ENCODE measurements at regions not wholly inside any gene's neighbourhood (a gene's known extent, or its start where the extent isn't known, plus 50 kb on each side); places are given as distances from the start of the nearest gene placed in this dataset.

DNA sequence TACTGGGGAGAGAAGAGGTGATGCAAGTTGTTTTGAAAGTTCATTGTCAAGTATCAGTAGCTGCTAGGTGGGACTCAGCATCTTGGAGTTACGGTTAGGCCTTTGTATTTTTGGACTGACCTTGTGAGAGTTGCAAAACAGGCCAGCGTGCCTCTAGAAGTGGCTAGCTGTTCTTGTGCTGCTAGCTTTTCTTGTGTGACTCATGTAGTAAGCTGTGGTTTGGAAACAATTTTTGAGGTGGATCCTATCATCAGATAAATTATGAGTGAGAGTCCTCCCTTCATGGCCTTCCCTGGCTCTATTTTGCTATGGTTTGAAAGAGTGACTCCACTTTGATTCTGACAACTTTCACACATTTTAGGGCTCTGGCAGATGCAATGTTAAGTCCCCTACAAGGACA lies 409.2 kb upstream of the HS6ST1 start:
- Mint-ChIP-seq H3K36me3 (ENCODE audit: insufficient read depth) (no peaks in the 10 kb centered on the region), H3K9me3 (peaks cover 5% of the 10 kb centered on the region), H3K4me3 (no peak overlapping the region), H3K27me3 (ENCODE audit: low read depth) (peaks cover 2% of the 10 kb centered on the region), H3K4me1 (ENCODE audit: low read depth) (no peaks in the 10 kb centered on the region)
- ATAC-seq (peak in 1 of 2 donors; percentile 10), DNase-seq (no peak)

DNA sequence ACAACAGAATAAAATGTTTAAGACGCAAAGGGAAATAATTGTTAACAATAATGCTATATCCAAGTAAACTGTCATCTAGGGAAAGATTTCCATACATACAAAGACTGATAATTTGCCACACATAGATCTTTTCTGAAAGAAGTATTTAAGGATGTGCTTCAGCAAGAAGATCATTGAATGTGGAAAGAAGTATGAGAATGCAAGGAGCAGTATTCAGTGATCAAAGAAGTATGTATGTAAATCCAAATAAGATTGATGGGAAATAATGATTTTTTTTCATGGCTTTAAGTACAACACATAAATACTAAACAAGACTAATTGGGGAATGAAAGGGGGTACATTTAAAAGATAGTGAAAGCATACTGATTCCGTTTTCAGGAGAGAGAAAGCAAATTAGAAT lies 410.4 kb upstream of the HS6ST1 start:
- H3K4me3 Mint-ChIP-seq, result no peak overlapping the region
- ATAC-seq, result no peak
- H3K36me3 Mint-ChIP-seq (ENCODE audit: insufficient read depth), result no peaks in the 10 kb centered on the region
- H3K27me3 Mint-ChIP-seq (ENCODE audit: low read depth), result peaks cover 5% of the 10 kb centered on the region
- DNase-seq, result no peak
- H3K9me3 Mint-ChIP-seq, result peaks cover 5% of the 10 kb centered on the region
- H3K4me1 Mint-ChIP-seq (ENCODE audit: low read depth), result no peaks in the 10 kb centered on the region

DNA sequence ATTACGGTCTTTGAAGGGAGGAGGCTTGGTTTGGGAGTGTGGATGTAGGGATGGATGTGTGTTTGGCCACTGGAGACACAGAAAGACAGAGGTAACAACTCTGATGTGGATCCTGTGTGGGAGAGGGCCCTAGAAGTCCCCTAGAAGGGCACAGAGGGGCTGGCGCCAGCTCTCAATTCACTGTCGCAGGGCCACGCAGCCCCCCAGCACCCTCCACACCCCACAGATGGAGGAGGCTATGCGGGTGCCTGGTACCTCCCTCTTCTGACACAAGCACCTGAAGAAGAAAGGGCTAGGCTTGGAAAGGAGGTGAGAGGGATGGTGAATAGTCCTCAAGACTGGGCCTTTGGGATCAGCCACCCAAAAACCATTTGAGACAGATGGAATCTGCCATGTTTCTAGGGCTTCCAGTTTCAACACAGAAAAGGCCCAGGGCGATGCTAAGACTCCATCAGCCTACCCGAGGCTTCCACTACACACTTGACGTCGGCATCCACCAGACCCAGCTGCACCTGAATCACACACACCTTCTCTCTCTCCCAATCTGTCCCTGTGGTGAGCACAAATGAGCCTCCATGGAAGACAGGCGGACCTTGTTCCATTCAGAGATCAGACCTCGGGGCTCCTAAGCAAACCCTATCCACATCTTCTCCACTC lies 413.5 kb upstream of the HS6ST1 start:
- H3K36me3 Mint-ChIP-seq (ENCODE audit: insufficient read depth), result no peaks in the 10 kb centered on the region
- ATAC-seq, result no peak
- DNase-seq, result no peak
- no peak overlapping the region for H3K4me3 Mint-ChIP-seq
- peaks cover 20% of the 10 kb centered on the region for H3K27me3 Mint-ChIP-seq (ENCODE audit: low read depth)
- H3K9me3 Mint-ChIP-seq, result peaks cover 5% of the 10 kb centered on the region
- H3K4me1 Mint-ChIP-seq (ENCODE audit: low read depth), result peaks cover 2% of the 10 kb centered on the region

DNA sequence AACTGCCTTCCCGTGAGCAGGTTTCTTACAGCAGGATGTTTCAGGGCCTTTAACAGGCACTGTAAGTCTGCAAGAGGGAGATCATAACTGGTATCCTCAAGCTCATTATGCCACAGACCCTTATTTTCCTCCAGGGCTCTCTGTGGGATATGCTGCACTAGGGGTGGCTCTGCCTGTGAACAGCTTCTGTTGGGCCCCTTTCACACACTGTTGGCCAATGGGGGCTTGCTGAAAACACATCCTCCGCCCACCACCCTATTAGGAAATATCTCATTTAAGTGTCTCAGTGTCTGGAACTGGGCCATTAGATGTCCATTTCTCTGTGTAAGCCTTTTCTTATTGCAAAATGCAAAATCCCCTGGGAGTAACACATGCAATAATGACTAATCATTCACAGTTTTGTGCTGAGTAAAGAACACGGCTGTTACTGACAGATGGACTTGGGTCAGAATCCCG lies 414.3 kb upstream of the HS6ST1 start:
- H3K27me3 Mint-ChIP-seq (ENCODE audit: low read depth), result peaks cover 25% of the 10 kb centered on the region
- peaks cover 2% of the 10 kb centered on the region for H3K4me1 Mint-ChIP-seq (ENCODE audit: low read depth)
- H3K4me3 Mint-ChIP-seq, result no peak overlapping the region
- no peak for ATAC-seq
- H3K36me3 Mint-ChIP-seq (ENCODE audit: insufficient read depth), result no peaks in the 10 kb centered on the region
- no peak for DNase-seq
- H3K9me3 Mint-ChIP-seq, result peaks cover 5% of the 10 kb centered on the region

DNA sequence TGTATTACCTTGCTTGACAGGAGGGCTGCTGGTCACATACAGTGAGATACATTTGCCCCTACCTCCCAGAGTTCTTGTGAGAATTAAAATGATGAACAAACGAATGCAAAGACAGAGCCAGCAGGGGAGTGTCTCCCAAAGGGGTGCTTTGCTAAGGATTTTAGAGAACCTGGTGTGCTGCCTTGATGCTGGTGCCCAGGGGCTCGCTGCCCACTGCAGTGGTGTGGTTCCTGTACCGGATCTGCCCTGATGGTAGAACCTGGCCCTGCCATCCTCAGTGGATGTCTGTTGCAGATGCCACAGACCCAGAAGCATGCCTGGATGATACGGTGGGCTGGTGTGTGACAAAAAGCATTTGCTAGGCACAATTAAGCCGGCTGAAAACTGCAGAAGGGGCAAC lies 414.8 kb upstream of the HS6ST1 start:
- Mint-ChIP-seq H3K9me3 (peaks cover 5% of the 10 kb centered on the region), H3K36me3 (ENCODE audit: insufficient read depth) (no peaks in the 10 kb centered on the region), H3K27me3 (ENCODE audit: low read depth) (peaks cover 25% of the 10 kb centered on the region)

DNA sequence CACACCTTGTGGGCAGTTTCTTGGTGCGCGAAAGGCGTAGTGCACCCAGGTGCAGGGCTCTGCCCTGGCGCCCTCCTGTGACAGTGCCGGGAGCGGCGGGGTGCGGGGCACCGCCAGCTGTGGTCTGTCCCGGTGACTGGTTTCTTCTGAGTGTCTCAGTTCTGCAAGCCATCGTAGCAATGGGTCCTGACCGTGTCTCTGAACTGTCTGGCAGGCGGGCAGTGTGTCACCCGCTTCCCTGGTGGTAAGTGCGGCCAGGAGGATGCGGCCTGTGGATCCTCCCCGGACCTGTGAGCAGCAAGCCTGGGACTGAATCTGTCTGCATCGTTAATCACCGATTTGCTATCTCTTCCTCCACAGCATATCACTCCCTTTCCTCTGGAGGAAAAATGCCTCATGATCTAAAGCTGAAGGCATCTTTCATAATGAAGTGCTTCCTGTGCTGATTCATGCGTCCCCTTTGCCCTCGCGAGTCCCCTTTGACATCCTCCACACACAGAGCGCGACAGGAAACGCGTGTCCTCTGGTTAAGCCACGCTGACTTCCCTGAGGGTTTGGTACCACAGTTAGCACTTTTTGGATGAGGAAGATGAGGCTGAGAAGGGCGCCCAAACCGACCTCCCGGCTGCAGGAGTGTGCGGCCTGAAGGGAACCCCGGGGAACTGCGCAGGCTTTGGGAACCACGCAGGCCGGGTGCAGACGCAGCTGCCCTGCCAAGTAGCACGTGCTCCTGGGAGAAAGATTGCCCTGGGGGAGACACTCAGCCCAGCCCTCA lies 416.0 kb upstream of the HS6ST1 start:
- H3K4me3 Mint-ChIP-seq, result no peak overlapping the region
- peaks cover 23% of the 10 kb centered on the region for H3K27me3 Mint-ChIP-seq (ENCODE audit: low read depth)
- ATAC-seq (peak in 1 of 2 donors; percentile 21), DNase-seq (no peak)
- no peaks in the 10 kb centered on the region for H3K36me3 Mint-ChIP-seq (ENCODE audit: insufficient read depth)
- H3K9me3 Mint-ChIP-seq, result no peaks in the 10 kb centered on the region
- peaks cover 2% of the 10 kb centered on the region for H3K4me1 Mint-ChIP-seq (ENCODE audit: low read depth)

More for the DNA sequence above, 414.8 kb upstream of the HS6ST1 start:
- ATAC-seq (no peak), DNase-seq (no peak)
- peaks cover 2% of the 10 kb centered on the region for H3K4me1 Mint-ChIP-seq (ENCODE audit: low read depth)
- H3K4me3 Mint-ChIP-seq, result no peak overlapping the region

DNA sequence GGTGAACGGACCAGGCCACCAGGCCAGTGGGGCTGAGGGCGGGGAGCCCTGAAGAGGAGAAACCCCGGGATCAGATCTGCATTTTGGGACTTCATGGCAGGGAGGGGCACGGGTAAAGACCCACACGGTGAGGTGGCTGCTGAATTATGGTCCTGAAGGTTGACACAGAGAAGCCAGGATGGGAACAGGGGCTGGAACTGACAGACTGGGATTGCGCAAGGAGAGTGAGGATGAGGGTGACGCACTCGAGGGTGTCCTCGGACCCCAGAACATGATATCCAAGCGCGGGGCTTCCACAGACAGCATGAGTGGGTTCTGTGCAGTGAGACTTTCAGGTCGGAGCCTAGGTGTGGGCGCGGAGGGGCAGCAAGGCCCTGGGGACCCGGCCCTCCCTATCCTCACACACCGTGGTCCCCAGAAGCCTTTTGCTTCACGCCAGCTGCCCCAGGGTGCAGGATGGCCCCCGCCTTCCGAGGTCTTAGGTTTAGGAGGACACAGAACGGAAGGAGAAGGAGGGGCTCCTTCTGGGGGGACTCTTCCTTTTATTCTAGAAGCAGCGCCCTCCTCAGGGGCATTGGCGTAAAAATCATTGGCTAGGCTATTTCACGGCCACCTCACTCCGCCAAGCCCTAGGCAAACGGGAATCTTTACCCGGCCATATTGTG lies 416.8 kb upstream of the HS6ST1 start:
- H3K9me3 Mint-ChIP-seq, result no peaks in the 10 kb centered on the region
- ATAC-seq, result no peak
- peaks cover 23% of the 10 kb centered on the region for H3K27me3 Mint-ChIP-seq (ENCODE audit: low read depth)
- no peak overlapping the region for H3K4me3 Mint-ChIP-seq
- H3K36me3 Mint-ChIP-seq (ENCODE audit: insufficient read depth), result no peaks in the 10 kb centered on the region
- H3K4me1 Mint-ChIP-seq (ENCODE audit: low read depth), result peaks cover 2% of the 10 kb centered on the region
- no peak for DNase-seq

DNA sequence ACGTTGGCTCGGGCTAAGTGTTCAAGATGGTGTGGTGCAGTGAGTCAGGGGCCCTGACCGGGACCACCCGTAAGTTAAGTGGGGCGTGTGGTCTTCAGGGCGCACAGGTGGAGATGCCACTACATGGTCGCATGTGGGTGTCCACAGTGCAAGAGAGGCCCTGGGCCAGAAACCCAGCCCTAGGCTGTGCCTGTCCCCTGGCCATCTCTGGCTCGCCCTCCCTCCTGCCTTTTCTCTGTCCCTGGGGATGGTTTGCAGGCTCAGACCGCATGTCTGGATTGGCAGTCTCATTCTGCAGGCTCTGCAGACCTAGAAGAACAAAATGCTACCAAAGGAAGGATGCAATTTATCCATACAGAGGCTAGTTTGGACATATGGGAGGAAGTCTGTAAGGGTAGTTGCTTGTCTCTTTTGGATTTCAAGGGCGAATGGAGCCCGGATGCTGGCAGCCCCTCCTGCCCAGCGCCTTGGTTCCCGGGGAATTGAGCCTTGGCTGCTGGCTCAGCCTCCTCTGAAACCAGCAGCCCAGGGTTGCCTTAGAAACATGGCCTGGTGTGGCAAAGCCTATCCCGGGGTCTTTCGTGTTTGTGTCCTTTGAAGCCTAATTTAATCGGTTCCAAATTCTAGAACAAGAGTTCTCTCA lies 417.5 kb upstream of the HS6ST1 start:
- H3K9me3 Mint-ChIP-seq, result no peaks in the 10 kb centered on the region
- no peaks in the 10 kb centered on the region for H3K36me3 Mint-ChIP-seq (ENCODE audit: insufficient read depth)
- H3K4me3 Mint-ChIP-seq, result no peak overlapping the region
- DNase-seq (no peak), ATAC-seq (no peak)
- H3K27me3 Mint-ChIP-seq (ENCODE audit: low read depth), result peaks cover 23% of the 10 kb centered on the region
- peaks cover 2% of the 10 kb centered on the region for H3K4me1 Mint-ChIP-seq (ENCODE audit: low read depth)

DNA sequence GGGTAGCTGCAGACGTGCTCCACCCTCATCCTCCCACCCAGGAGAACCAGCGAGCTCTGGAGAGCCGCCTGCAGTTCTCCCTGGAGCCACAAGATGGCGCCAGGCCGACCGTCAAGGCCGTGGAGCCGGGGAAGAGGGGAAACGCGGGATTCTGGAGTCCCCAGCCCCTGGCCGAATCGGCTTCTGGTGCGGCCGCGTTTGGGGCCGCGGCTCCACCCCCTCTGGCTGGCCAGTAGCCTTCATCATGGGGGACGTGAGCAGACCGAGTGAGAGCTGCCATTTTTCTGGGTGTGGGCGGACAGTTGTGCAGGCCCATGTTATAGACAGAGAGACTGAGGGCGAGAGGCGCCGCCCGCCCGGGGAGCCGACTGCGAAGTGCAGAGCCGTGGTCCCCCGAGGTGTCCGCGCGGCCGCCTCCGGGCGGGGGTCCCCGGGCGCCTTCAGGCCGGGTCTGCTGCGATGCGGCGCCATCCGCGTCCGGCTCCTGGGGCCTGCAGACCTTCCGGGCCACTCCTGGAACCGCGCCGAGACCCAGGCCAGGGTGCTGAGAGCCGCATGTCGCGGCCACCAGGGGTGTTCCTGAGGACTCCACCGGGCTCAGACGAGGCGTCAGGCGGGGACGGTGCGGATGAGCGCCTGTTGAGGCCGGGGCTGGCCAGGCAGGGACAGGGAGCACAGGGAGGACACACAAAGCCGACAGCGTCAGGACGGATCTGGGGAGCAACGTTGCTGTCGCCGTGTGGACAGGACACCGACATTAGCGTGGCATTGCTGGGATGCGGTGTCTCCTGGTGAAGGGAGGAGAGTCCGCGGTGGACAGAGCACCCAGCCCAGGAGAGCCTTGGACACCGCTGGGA lies 418.2 kb upstream of the HS6ST1 start:
- H3K27me3 Mint-ChIP-seq (ENCODE audit: low read depth), result peaks cover 25% of the 10 kb centered on the region
- ATAC-seq, result peak; percentile 47 to 51
- no peaks in the 10 kb centered on the region for H3K36me3 Mint-ChIP-seq (ENCODE audit: insufficient read depth)
- H3K4me1 Mint-ChIP-seq (ENCODE audit: low read depth), result peaks cover 2% of the 10 kb centered on the region
- peak overlapping the region; percentile 14 for H3K4me3 Mint-ChIP-seq
- peak; percentile 26 for DNase-seq
- no peaks in the 10 kb centered on the region for H3K9me3 Mint-ChIP-seq

DNA sequence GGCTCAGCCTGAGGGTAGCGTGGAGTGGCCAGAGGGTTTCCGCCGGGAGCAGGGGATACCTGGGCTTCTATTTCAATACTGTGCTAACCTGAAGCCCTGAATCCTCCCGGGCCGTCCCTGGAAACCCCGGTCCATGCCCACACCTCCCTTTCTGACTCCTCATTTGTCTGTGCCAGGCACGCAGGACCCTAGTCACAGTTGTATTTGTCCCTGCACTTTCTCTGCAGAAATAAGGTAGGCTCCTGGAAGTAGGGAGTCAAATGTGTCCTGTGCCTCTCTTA lies 418.8 kb upstream of the HS6ST1 start:
- Mint-ChIP-seq H3K36me3 (ENCODE audit: insufficient read depth) (no peaks in the 10 kb centered on the region), H3K9me3 (no peaks in the 10 kb centered on the region), H3K27me3 (ENCODE audit: low read depth) (peaks cover 25% of the 10 kb centered on the region), H3K4me1 (ENCODE audit: low read depth) (peaks cover 2% of the 10 kb centered on the region), H3K4me3 (no peak overlapping the region)
- DNase-seq (no peak), ATAC-seq (no peak)

DNA sequence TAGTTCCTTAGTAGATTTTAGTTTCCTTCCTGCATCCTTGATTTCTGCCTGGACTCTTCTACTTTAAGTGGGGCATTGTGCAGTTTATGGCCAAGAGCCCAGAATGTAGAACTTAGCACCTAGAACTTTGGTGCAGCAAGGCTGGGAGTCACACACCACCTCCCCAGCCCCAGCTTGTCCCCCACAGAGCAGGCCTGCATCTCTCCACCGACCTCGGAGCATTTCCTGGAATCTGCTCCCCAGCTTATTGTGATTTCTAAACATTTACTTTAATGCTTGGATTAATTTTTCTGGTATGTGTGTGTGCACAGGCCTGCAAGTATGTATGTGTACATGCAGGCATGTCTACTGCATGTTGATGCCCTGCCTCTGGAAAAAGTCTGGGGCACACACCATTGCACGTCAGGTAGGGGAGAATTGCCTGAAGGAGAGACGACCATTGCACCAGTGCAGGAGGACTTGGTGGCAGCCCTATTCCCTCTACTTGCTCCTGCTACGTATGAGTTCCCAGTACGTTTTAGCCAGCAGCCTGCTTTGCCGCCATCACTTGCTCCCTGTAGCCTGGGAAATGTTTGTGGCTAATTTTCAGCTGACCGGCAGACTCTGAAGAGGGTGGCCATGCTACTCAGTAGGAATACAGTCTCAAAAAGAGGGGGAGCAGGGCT lies 419.9 kb upstream of the HS6ST1 start:
- Mint-ChIP-seq H3K4me1 (ENCODE audit: low read depth) (peaks cover 2% of the 10 kb centered on the region), H3K9me3 (no peaks in the 10 kb centered on the region), H3K36me3 (ENCODE audit: insufficient read depth) (no peaks in the 10 kb centered on the region), H3K4me3 (no peak overlapping the region), H3K27me3 (ENCODE audit: low read depth) (peaks cover 24% of the 10 kb centered on the region)
- no peak for DNase-seq
- no peak for ATAC-seq

DNA sequence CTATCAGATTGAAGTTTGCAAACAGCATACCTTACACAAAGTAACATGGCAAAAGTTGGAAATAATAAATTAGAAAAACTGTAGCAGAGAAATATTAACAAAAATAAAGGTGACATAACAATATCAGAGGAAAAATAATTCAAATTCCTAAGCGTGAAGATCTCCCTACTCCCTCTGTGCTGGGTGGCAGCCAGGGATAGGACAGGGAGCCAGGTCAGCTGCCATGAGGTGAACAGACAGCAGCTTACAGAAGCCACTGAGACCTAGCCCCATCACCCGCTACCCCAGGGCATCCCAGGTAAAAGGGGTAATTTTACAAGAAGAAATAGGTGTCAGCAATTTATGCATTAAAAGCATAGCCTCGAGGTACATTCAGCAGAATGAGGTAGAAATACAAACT lies 423.8 kb upstream of the HS6ST1 start:
- Mint-ChIP-seq H3K4me3 (no peak overlapping the region), H3K27me3 (ENCODE audit: low read depth) (peaks cover 10% of the 10 kb centered on the region), H3K36me3 (ENCODE audit: insufficient read depth) (no peaks in the 10 kb centered on the region), H3K4me1 (ENCODE audit: low read depth) (no peaks in the 10 kb centered on the region), H3K9me3 (no peaks in the 10 kb centered on the region)
- DNase-seq (no peak), ATAC-seq (no peak)

DNA sequence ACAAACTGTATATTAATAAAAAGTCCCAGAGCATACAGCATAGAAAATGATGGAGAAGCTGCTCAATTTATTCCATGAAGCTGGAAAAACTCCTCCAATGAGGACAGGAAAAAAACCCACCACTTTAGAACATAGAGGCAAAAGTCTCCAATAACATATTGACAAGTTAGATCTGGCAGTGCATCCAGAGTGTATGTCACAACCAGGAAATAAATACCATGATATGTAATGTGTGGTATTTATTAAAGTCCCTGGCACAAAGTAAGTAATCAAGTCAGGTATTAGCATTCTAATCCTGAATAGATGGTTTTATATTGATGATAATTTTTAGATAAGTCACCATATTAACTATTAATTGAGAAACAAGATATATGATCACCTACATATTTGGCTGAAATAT lies 427.3 kb upstream of the HS6ST1 start:
- Mint-ChIP-seq H3K4me1 (ENCODE audit: low read depth) (no peaks in the 10 kb centered on the region), H3K9me3 (no peaks in the 10 kb centered on the region), H3K4me3 (no peak overlapping the region), H3K27me3 (ENCODE audit: low read depth) (peaks cover 5% of the 10 kb centered on the region), H3K36me3 (ENCODE audit: insufficient read depth) (no peaks in the 10 kb centered on the region)
- DNase-seq, result no peak
- no peak for ATAC-seq

Measured in activated T-cell treated with anti-CD3 and anti-CD28 coated beads, Interleukin-2, amount 50 U/mL, for 4 hours (primary cell).